ENCODE measurements at regions not wholly inside any gene's neighbourhood (a gene's known extent, or its start where the extent isn't known, plus 50 kb on each side); places are given as distances from the start of the nearest gene placed in this dataset.

GRCh38 chr10:132997517-132998265 lies 55.3 kb upstream of the CFAP46 start:
- no peak for TF ChIP-seq POLR2AphosphoS5 (IDR thresholded peaks at IDR 0.05; ENCODE audit: insufficient read depth in 1 of 2, low read depth in 1 of 2)
- no peak for TF ChIP-seq CTCF (IDR thresholded peaks at IDR 0.05)
- TF ChIP-seq POLR2A (IDR thresholded peaks at IDR 0.05) = no peak
